Spleen (tissue), 7 donors: ENCODE measurements at regions not wholly inside any gene's neighbourhood (a gene's known extent, or its start where the extent isn't known, plus 50 kb on each side); places are given as distances from the start of the nearest gene placed in this dataset.

Experiments used
- CTCF ChIP-seq, 11 experiments: fragments of 200-600 bp in 7 of 11; fragments of 450-650 bp in 4 of 11; sonication (generic) in 4 of 11; IDR thresholded peaks in 8 of 11; conservative IDR thresholded peaks in 3 of 11; 1 replicate in 7 of 11; 2 replicates in 4 of 11; pipeline versions ENCODE4 v1.4.0 to v1.8.0; 2016 to 2021; ENCODE audit warnings: antibody characterized with exemption in 11 of 11, inconsistent platforms in 4 of 11, mild to moderate bottlenecking in 1 of 11
- POLR2A ChIP-seq, 3 donors: fragments of 450-650 bp; IDR thresholded peaks; one replicate each; pipeline ENCODE4 v1.5.1; 2017; ENCODE audit warnings: antibody characterized with exemption in 3 of 3, mild to moderate bottlenecking in 1 of 3
- POLR2AphosphoS5 ChIP-seq, 3 donors: sonication (generic); formaldehyde crosslinking; IDR thresholded peaks; one replicate each; pipeline ENCODE4 v1.5.1; 2017; ENCODE audit warnings: antibody characterized with exemption in 3 of 3
- donor health status: DM: no; HTN: no; CAD: no; lungs with moderate emphysema.
- donor health status: DM: no; HTN: no; CAD: no.
- donor health status: DM: no; HTN: no; CAD: no.

DNA sequence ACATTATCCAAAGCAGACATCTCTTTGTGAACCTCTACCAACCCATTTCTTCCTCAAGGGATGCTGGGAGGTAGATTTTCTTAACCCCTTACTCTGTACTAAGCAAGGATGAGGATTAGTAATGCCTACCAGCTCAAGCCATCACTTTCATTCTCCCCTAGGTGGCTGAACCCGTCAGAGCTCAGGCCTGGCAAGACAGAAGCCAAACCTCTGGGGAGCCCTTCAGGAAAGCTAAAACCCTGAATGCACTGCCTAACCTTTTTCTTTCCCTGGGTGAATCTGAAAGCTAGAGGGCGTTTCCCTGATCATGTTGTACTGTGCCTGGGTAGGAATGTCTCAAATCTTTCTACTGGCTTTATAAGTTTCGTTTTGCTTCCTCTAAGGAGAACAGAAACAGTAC lies 617.3 kb downstream of the RPL10L start:
- TF ChIP-seq POLR2A (IDR thresholded peaks at IDR 0.05) (no peak), CTCF (IDR thresholded peaks at IDR 0.05 in 8 of 11, conservative IDR thresholded peaks at IDR 0.05 in 3 of 11) (no peak), POLR2AphosphoS5 (IDR thresholded peaks at IDR 0.05) (no peak)
